ENCODE measurements at regions not wholly inside any gene's neighbourhood (a gene's known extent, or its start where the extent isn't known, plus 50 kb on each side); places are given as distances from the start of the nearest gene placed in this dataset.

GRCh38 chr5:114237766-114238165 lies 124.1 kb upstream of the KCNN2 start:
- no peak for TF ChIP-seq CTCF (conservative IDR thresholded peaks at IDR 0.05; ENCODE audit: low read depth, low read length)
- peak; percentile 85 for TF ChIP-seq BHLHE40 (IDR thresholded peaks at IDR 0.05; ENCODE audit: low read depth, low read length)
- no peak; the same call in 1 of the 2 replicates for TF ChIP-seq RAD21 (IDR thresholded peaks at IDR 0.05; ENCODE audit: low read length)
- TF ChIP-seq SMC3 (IDR thresholded peaks at IDR 0.05; ENCODE audit: low read depth, low read length) = no peak
- peak; percentile 52; the same call in 1 of the 2 replicates for TF ChIP-seq POLR2A (IDR thresholded peaks at IDR 0.05; ENCODE audit: low read depth, low read length)
- no peak for TF ChIP-seq CHD1 (IDR thresholded peaks at IDR 0.05; ENCODE audit: low read depth, low read length)
- TF ChIP-seq FOS (IDR thresholded peaks at IDR 0.05; ENCODE audit: low read depth, low read length) = no peak
- no peak for TF ChIP-seq MAZ (IDR thresholded peaks at IDR 0.05; ENCODE audit: borderline replicate concordance, low read depth, low read length)
